HCT116 (cell line): ENCODE measurements at regions not wholly inside any gene's neighbourhood (a gene's known extent, or its start where the extent isn't known, plus 50 kb on each side); places are given as distances from the start of the nearest gene placed in this dataset.

Source experiments
- ATAC-seq: fragments of 200-7000 bp; cut with Tn5 transposase; 2 replicates; pipeline ENCODE4 v1.9.1; 2020; ENCODE audit warnings: mild to moderate bottlenecking, moderate library complexity
- BruUV-seq: library from RNA; stranded (reverse); fragments of 400-500 nt; replicated peaks from 2 replicates; lab custom pipeline; 2021; lab: Mats Ljungman, UMichigan
- CTCF ChIA-PET: fragments of 300-600 bp; sonication (Branson Sonifier 250); formaldehyde crosslinking; loops from one replicate; lab custom pipeline; 2021; ENCODE audit warnings: antibody characterized with exemption; lab: Charles Lee
- POLR2A ChIA-PET: fragments of 300-600, 350-600 bp; sonication (Branson Sonifier 250); formaldehyde crosslinking; loops from one replicate; lab custom pipeline; 2021; ENCODE audit warnings: antibody characterized with exemption; lab: Charles Lee
- RAD21 ChIA-PET, 2 experiments: fragments of 300-600 bp; sonication (Branson Sonifier 250); formaldehyde crosslinking; loops; one replicate each; lab custom pipeline; 2023; ENCODE audit warnings: low total read pairs in 2 of 2; ENCODE audit not compliant: uncharacterized antibody in 2 of 2, unreplicated experiment in 2 of 2, low non-redundant PET in 1 of 2; lab: Charles Lee
- DNase-seq: peaks from one replicate; pipeline ENCODE4 v3.0.0-alpha.2; 2010; ENCODE audit warnings: low read depth, low spot score
- H2AFZ ChIP-seq: fragments of 200-600 bp; shearing (Covaris generic), sonication (generic); 2 replicates; pipeline ENCODE4 v1.6.1; 2017; ENCODE audit warnings: low read depth, mixed run types, mixed read lengths, antibody characterized with exemption, low read length; ENCODE audit not compliant: poor library complexity, severe bottlenecking
- H3K27ac ChIP-seq: 2 replicates; pipeline ENCODE4 v1.5.1; 2012; ENCODE audit warnings: low read depth, low read length
- H3K27me3 ChIP-seq: fragments of 200-600 bp; sonication (generic); 2 replicates; pipeline ENCODE4 v1.6.1; 2016; ENCODE audit warnings: mixed run types, low read length, mixed read lengths; ENCODE audit not compliant: insufficient read depth
- H3K36me3 ChIP-seq, 2 experiments: fragments of 200-500 bp in 1 of 2; fragments of 200-600 bp in 1 of 2; sonication (Bioruptor generic) in 1 of 2; sonication (generic) in 1 of 2; 2 replicates each; pipeline versions ENCODE4 v1.5.1 to v1.6.1; 2014 to 2016; ENCODE audit warnings: low read length in 2 of 2, inconsistent platforms in 1 of 2, mixed read lengths in 1 of 2, mixed run types in 1 of 2; ENCODE audit not compliant: insufficient read depth in 2 of 2, control insufficient read depth in 1 of 2
- H3K4me1 ChIP-seq, 2 experiments: fragments of 200-600 bp in 1 of 2; sonication (generic) in 1 of 2; 2 replicates each; pipeline versions ENCODE4 v1.5.1 to v1.6.1; 2012 to 2017; ENCODE audit warnings: low read length in 2 of 2, inconsistent platforms in 1 of 2, mild to moderate bottlenecking in 1 of 2, mixed read lengths in 1 of 2, mixed run types in 1 of 2, moderate library complexity in 1 of 2; ENCODE audit not compliant: insufficient read depth in 2 of 2, control insufficient read depth in 1 of 2
- H3K4me2 ChIP-seq: fragments of 200-600 bp; sonication (generic); 2 replicates; pipeline ENCODE4 v1.6.1; 2017; ENCODE audit warnings: mixed run types, low read length, mixed read lengths
- H3K4me3 ChIP-seq, 2 experiments: fragments of 200-600 bp in 1 of 2; sonication (generic) in 1 of 2; replicated peaks in 1 of 2; 2 replicates each; pipeline ENCODE4 v1.5.1; 2011 to 2016; ENCODE audit warnings: low read length in 2 of 2, control low read depth in 1 of 2, low read depth in 1 of 2, mild to moderate bottlenecking in 1 of 2, mixed read lengths in 1 of 2, mixed run types in 1 of 2
- H3K79me2 ChIP-seq: fragments of 200-600 bp; sonication (generic); 2 replicates; pipeline ENCODE4 v1.6.1; 2017; ENCODE audit warnings: mild to moderate bottlenecking, mixed run types, low read length, moderate library complexity, mixed read lengths; ENCODE audit not compliant: insufficient read depth
- H3K9ac ChIP-seq: fragments of 200-600 bp; sonication (generic); 2 replicates; pipeline ENCODE4 v1.6.1; 2016; ENCODE audit warnings: low read length, mixed read lengths
- H3K9me2 ChIP-seq: fragments of 200-600 bp; sonication (generic), shearing (Covaris generic); 2 replicates; pipeline ENCODE4 v1.6.1; 2017; ENCODE audit warnings: mixed run types, mild to moderate bottlenecking, moderate library complexity; ENCODE audit not compliant: insufficient read depth
- H3K9me3 ChIP-seq, 2 experiments: fragments of 200-500 bp in 1 of 2; fragments of 200-600 bp in 1 of 2; sonication (Bioruptor generic) in 1 of 2; sonication (generic) in 1 of 2; 2 replicates each; pipeline ENCODE4 v1.6.1; 2014 to 2017; ENCODE audit warnings: low read length in 2 of 2, mixed read lengths in 2 of 2, inconsistent platforms in 1 of 2, low read depth in 1 of 2, mild to moderate bottlenecking in 1 of 2, mixed run types in 1 of 2, moderate library complexity in 1 of 2; ENCODE audit not compliant: control insufficient read depth in 1 of 2, insufficient read depth in 1 of 2
- H4K20me1 ChIP-seq: fragments of 200-600 bp; sonication (generic), shearing (Covaris generic); 2 replicates; pipeline ENCODE4 v1.6.1; 2017; ENCODE audit warnings: mixed run types, mild to moderate bottlenecking, moderate library complexity; ENCODE audit not compliant: insufficient read depth
- ATF3 ChIP-seq: IDR thresholded peaks from 2 replicates; pipeline ENCODE4 v1.6.1; 2012
- CBX3 ChIP-seq: IDR thresholded peaks from 2 replicates; pipeline ENCODE4 v1.6.1; 2012; ENCODE audit warnings: low read depth
- CEBPB ChIP-seq: IDR thresholded peaks from 2 replicates; pipeline ENCODE4 v1.6.1; 2012; ENCODE audit warnings: low read depth
- CTCF ChIP-seq, 3 experiments: fragments of 200-600 bp in 1 of 3; sonication (generic) in 1 of 3; IDR thresholded peaks in 2 of 3; conservative IDR thresholded peaks in 1 of 3; 2 replicates each; pipeline ENCODE4 v1.5.1; 2012 to 2017; ENCODE audit warnings: low read depth in 2 of 3, low read length in 2 of 3, antibody characterized with exemption in 1 of 3, borderline replicate concordance in 1 of 3, control low read depth in 1 of 3, mild to moderate bottlenecking in 1 of 3, mixed read lengths in 1 of 3, mixed run types in 1 of 3, moderate library complexity in 1 of 3; ENCODE audit not compliant: insufficient read depth in 1 of 3
- EGR1 ChIP-seq: IDR thresholded peaks from 2 replicates; pipeline ENCODE4 v1.6.1; 2012; ENCODE audit warnings: low read depth
- ELF1 ChIP-seq: IDR thresholded peaks from 2 replicates; pipeline ENCODE4 v1.6.1; 2012; ENCODE audit warnings: low read depth, borderline replicate concordance
- EZH2 ChIP-seq: fragments of 200-600 bp; sonication (generic); IDR thresholded peaks from 2 replicates; pipeline ENCODE4 v1.6.1; 2017; ENCODE audit warnings: antibody characterized with exemption, mixed run types
- EZH2phosphoT487 ChIP-seq: fragments of 200-600 bp; IDR thresholded peaks from 2 replicates; pipeline ENCODE4 v1.6.1; 2018; ENCODE audit warnings: antibody characterized with exemption, borderline replicate concordance
- FOSL1 ChIP-seq: IDR thresholded peaks from 2 replicates; pipeline ENCODE4 v1.6.1; 2012; ENCODE audit warnings: low read depth
- JUND ChIP-seq: IDR thresholded peaks from 2 replicates; pipeline ENCODE4 v1.6.1; 2012
- MAX ChIP-seq: IDR thresholded peaks from 2 replicates; pipeline ENCODE4 v1.6.1; 2012
- POLR2A ChIP-seq: IDR thresholded peaks from 2 replicates; pipeline ENCODE4 v1.7.0; 2011; ENCODE audit warnings: borderline replicate concordance; ENCODE audit not compliant: insufficient read depth, insufficient read length; ENCODE audit errors: extremely low read depth
- POLR2AphosphoS5 ChIP-seq: IDR thresholded peaks from 2 replicates; pipeline ENCODE4 v1.6.1; 2011; ENCODE audit warnings: mild to moderate bottlenecking, low read depth, low read length, moderate library complexity
- RAD21 ChIP-seq: IDR thresholded peaks from 2 replicates; pipeline ENCODE4 v1.6.1; 2012; ENCODE audit warnings: low read depth, mild to moderate bottlenecking
- REST ChIP-seq: IDR thresholded peaks from 2 replicates; pipeline ENCODE4 v1.6.1; 2012; ENCODE audit warnings: low read depth
- SIN3A ChIP-seq: IDR thresholded peaks from 2 replicates; pipeline ENCODE4 v1.6.1; 2012; ENCODE audit warnings: low read depth
- SRF ChIP-seq: IDR thresholded peaks from 2 replicates; pipeline ENCODE4 v1.6.1; 2012; ENCODE audit warnings: low read depth
- TCF7L2 ChIP-seq: IDR thresholded peaks from 2 replicates; pipeline ENCODE4 v1.7.0; 2011; ENCODE audit warnings: borderline replicate concordance, inconsistent platforms; ENCODE audit not compliant: insufficient read depth, insufficient read length; ENCODE audit errors: extremely low read depth
- ZBTB33 ChIP-seq: IDR thresholded peaks from 2 replicates; pipeline ENCODE4 v1.6.1; 2011; ENCODE audit warnings: mild to moderate bottlenecking, low read length, moderate library complexity; ENCODE audit not compliant: insufficient replicate concordance; ENCODE audit errors: extremely low read depth
- ZNF274 ChIP-seq: fragments of 200-500 bp; sonication (Bioruptor generic); IDR thresholded peaks from 2 replicates; pipeline ENCODE4 v1.6.1; 2014; ENCODE audit warnings: mild to moderate bottlenecking, low read depth, low read length, inconsistent platforms
- intact Hi-C: fragments of 100-400 bp; cut with micrococcal nuclease; formaldehyde crosslinking; loops from 2 replicates; pipeline ENCODE4 v1.10.0; 2022

GRCh38 chr19:32104850-32105235 is 240.6 kb upstream of the ZNF507 start:
- no peak overlapping the region for H2AFZ ChIP-seq
- no peak overlapping the region for H3K4me3 ChIP-seq
- no peak for DNase-seq
- no peaks in the 10 kb centered on the region for H3K79me2 ChIP-seq
- no peaks in the 10 kb centered on the region for H3K4me1 ChIP-seq
- ChIA-PET CTCF (no interaction called here), RAD21 (no interaction called here)
- no peaks in the 10 kb centered on the region for H4K20me1 ChIP-seq
- H3K9me3 ChIP-seq: peaks cover 0 to 8% of the 10 kb centered on the region in 2 experiments; a peak in 2 of 4 replicates
- intact Hi-C loops: no loop called here
- H3K9ac ChIP-seq: no peak overlapping the region
- ATAC-seq: no peak
- no peak for TF ChIP-seq FOSL1
- no peak for TF ChIP-seq RAD21
- TF ChIP-seq SIN3A: no peak
- TF ChIP-seq EGR1: no peak
- no peak for TF ChIP-seq CTCF (IDR thresholded peaks at IDR 0.05 in 2 of 3, conservative IDR thresholded peaks at IDR 0.05 in 1 of 3; ENCODE audit: borderline replicate concordance in 1 of 3, insufficient read depth in 1 of 3, low read depth in 2 of 3, low read length in 2 of 3)
- no peak for TF ChIP-seq POLR2A
- TF ChIP-seq ATF3: no peak
- TF ChIP-seq ZNF274: no peak
- TF ChIP-seq EZH2: no peak
- TF ChIP-seq ELF1: no peak
- TF ChIP-seq MAX: no peak
- TF ChIP-seq SRF: no peak
- no peak for TF ChIP-seq REST
- no peak for TF ChIP-seq JUND
- TF ChIP-seq CEBPB: no peak
- TF ChIP-seq CBX3: no peak
- TF ChIP-seq EZH2phosphoT487: no peak
- no peak for TF ChIP-seq TCF7L2
- TF ChIP-seq ZBTB33: no peak
- no peak for TF ChIP-seq POLR2AphosphoS5
- TF ChIP-seq, all 23 proteins: peak for 0
- POLR2A ChIA-PET: no interaction called here
- no TSS peak for BruUV-seq
- H3K4me2 ChIP-seq: no peak overlapping the region
- H3K9me2 ChIP-seq: no peaks in the 10 kb centered on the region
- H3K27me3 ChIP-seq: no peaks in the 10 kb centered on the region
- H3K27ac ChIP-seq: no peak overlapping the region
- H3K36me3 ChIP-seq: no peaks in the 10 kb centered on the region
